ENCODE measurements at regions not wholly inside any gene's neighbourhood (a gene's known extent, or its start where the extent isn't known, plus 50 kb on each side); places are given as distances from the start of the nearest gene placed in this dataset.
"Not testable (repeated sequence)": the region's sequence is repeated elsewhere in the genome, so short reads cannot be mapped to it uniquely, and the experiment has no call there.

DNA sequence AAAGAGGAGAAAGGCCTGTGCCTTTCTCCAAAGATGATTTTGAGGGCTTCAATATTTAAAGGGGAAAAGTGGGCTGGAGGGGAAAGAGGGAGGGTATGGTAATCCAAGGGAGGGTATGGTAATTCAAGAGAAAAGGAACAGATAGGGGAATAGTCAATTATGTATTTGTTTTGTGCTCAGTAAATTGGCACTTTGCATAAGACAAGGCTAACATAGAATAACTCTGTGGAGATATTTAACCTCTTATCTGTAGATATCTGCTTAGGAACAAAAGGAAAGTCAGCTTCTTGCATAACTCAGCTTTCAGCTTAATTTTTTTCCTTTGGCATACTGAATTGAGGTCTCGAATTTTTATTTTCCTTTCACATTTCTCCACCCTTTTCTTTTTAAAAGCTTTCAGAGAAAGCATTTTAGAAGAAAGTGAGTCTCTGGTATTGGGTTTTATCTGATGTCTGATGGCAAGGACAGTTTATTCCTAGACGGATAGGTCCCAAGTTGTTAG, 119.9 kb upstream of the F3 start:
- no peaks in the 10 kb centered on the region for H3K36me3 ChIP-seq (ENCODE audit: control insufficient read depth in 1 of 2, insufficient read depth in 2 of 2, low read length in 2 of 2)
- H3K4me3 ChIP-seq (ENCODE audit: low read depth in 1 of 2, low read length in 2 of 2): no peak overlapping the region
- H3K9me3 ChIP-seq (ENCODE audit: control insufficient read depth in 1 of 2, low read length in 2 of 2): no peaks in the 10 kb centered on the region
- no peaks in the 10 kb centered on the region for H3K27me3 ChIP-seq (ENCODE audit: control insufficient read depth in 1 of 2, insufficient read depth in 2 of 2, low read length in 2 of 2)
- H3K27ac ChIP-seq (ENCODE audit: low read depth, low read length): no peak overlapping the region
- H3K4me1 ChIP-seq (ENCODE audit: control insufficient read depth in 1 of 2, insufficient read depth in 2 of 2, low read length in 2 of 2): peaks cover 6 to 18% of the 10 kb centered on the region in 2 donors
- H3K9ac ChIP-seq (ENCODE audit: low read depth in 1 of 2, low read length in 2 of 2): no peak overlapping the region

DNA sequence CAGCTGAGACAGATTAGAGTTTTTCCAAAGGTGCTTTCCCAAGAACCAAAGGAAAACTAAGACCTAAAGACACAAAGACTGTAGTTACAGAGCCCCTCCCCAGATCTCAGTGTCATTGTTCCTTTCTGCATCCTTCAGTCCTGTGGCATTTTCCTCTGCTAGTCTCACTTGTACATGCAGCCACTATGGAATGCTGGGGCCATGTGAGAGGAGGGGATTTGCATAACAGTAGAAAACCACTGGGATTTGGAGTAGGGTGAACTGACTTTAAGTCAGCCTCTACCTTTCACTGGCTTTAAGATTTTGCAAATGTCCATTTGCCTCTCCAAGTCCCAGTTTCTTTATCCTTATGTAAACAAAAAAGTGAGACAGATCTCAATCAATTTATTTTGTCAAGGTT, 119.4 kb upstream of the F3 start:
- Histone ChIP-seq H3K4me1 (ENCODE audit: control insufficient read depth in 1 of 2, insufficient read depth in 2 of 2, low read length in 2 of 2) (peaks cover 6 to 18% of the 10 kb centered on the region in 2 donors), H3K36me3 (ENCODE audit: control insufficient read depth in 1 of 2, insufficient read depth in 2 of 2, low read length in 2 of 2) (no peaks in the 10 kb centered on the region), H3K27me3 (ENCODE audit: control insufficient read depth in 1 of 2, insufficient read depth in 2 of 2, low read length in 2 of 2) (no peaks in the 10 kb centered on the region), H3K4me3 (ENCODE audit: low read depth in 1 of 2, low read length in 2 of 2) (no peak overlapping the region), H3K27ac (ENCODE audit: low read depth, low read length) (no peak overlapping the region), H3K9me3 (ENCODE audit: control insufficient read depth in 1 of 2, low read length in 2 of 2) (no peaks in the 10 kb centered on the region), H3K9ac (ENCODE audit: low read depth in 1 of 2, low read length in 2 of 2) (no peak overlapping the region)

DNA sequence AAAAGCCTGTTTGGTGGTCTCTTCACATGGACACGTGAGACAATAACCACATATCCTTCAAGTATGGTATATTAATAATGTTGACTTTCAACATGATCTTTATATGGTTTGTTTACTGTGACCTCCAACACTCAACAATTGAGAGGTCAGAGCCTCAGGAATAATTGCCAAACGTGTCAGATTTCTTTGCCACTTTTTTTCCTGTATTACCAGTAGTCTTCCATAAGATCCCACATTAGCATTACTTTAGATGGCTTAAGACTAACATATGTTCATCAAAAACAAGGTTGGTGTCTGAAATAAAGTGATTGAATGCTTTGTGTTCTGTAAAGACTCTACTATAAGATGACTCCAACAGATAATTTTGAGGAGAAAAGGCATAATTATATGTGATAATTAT, 118.7 kb upstream of the F3 start:
- Histone ChIP-seq H3K27me3 (ENCODE audit: control insufficient read depth in 1 of 2, insufficient read depth in 2 of 2, low read length in 2 of 2) (no peaks in the 10 kb centered on the region), H3K4me3 (ENCODE audit: low read depth in 1 of 2, low read length in 2 of 2) (no peak overlapping the region), H3K27ac (ENCODE audit: low read depth, low read length) (no peak overlapping the region), H3K4me1 (ENCODE audit: control insufficient read depth in 1 of 2, insufficient read depth in 2 of 2, low read length in 2 of 2) (peaks cover 6 to 20% of the 10 kb centered on the region in 2 donors), H3K9ac (ENCODE audit: low read depth in 1 of 2, low read length in 2 of 2) (no peak overlapping the region), H3K36me3 (ENCODE audit: control insufficient read depth in 1 of 2, insufficient read depth in 2 of 2, low read length in 2 of 2) (no peaks in the 10 kb centered on the region), H3K9me3 (ENCODE audit: control insufficient read depth in 1 of 2, low read length in 2 of 2) (no peaks in the 10 kb centered on the region)

DNA sequence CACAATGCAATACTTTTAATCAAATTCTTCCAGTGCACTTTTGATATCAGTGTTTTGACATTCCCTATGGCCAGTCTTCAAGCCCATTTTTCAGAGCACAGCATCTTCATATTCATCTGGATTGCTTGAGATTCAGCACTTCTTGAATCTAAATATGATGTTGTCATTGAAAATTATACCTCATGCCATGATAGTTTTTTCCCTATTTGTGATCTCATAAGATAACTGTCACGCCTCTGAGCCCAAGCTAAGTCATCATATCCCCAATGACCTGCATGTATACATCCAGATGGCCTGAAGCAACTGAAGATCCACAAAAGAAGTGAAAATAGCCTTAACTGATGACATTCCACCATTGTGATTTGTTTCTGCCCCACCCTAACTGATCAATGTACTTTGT, 117.6 kb upstream of the F3 start:
- H3K36me3 ChIP-seq (ENCODE audit: control insufficient read depth in 1 of 2, insufficient read depth in 2 of 2, low read length in 2 of 2); H3K27ac ChIP-seq (ENCODE audit: low read depth, low read length); H3K9me3 ChIP-seq (ENCODE audit: control insufficient read depth in 1 of 2, low read length in 2 of 2); H3K27me3 ChIP-seq (ENCODE audit: control insufficient read depth in 1 of 2, insufficient read depth in 2 of 2, low read length in 2 of 2); H3K4me3 ChIP-seq (ENCODE audit: low read depth in 1 of 2, low read length in 2 of 2); H3K9ac ChIP-seq (ENCODE audit: low read depth in 1 of 2, low read length in 2 of 2): not testable (repeated sequence)
- peaks cover 12 to 31% of the 10 kb centered on the region in 2 donors for H3K4me1 ChIP-seq (ENCODE audit: control insufficient read depth in 1 of 2, insufficient read depth in 2 of 2, low read length in 2 of 2)

DNA sequence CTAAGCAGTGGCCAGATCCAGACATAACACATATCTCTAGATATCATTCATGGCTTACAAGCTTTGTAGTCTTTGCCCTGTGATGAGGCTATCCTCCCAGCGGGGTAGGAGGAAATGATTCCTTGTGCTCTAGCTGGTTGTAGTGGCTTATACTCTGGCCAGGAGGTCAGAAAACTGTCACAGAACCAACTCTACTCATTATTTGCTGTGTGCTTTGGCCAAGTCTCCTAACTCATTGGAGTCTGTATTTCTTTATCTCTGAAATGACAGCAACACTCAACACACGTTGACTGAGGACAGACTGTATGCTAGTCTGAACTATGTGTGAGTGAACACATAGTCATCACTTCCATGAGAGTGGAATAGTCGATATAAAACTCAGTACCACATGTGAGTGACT, 116.7 kb upstream of the F3 start:
- no peaks in the 10 kb centered on the region for H3K27me3 ChIP-seq (ENCODE audit: control insufficient read depth in 1 of 2, insufficient read depth in 2 of 2, low read length in 2 of 2)
- H3K4me3 ChIP-seq (ENCODE audit: low read depth in 1 of 2, low read length in 2 of 2): no peak overlapping the region
- H3K27ac ChIP-seq (ENCODE audit: low read depth, low read length): no peak overlapping the region
- H3K9ac ChIP-seq (ENCODE audit: low read depth in 1 of 2, low read length in 2 of 2): no peak overlapping the region
- peaks cover 21 to 41% of the 10 kb centered on the region in 2 donors for H3K4me1 ChIP-seq (ENCODE audit: control insufficient read depth in 1 of 2, insufficient read depth in 2 of 2, low read length in 2 of 2)
- no peaks in the 10 kb centered on the region for H3K36me3 ChIP-seq (ENCODE audit: control insufficient read depth in 1 of 2, insufficient read depth in 2 of 2, low read length in 2 of 2)
- no peaks in the 10 kb centered on the region for H3K9me3 ChIP-seq (ENCODE audit: control insufficient read depth in 1 of 2, low read length in 2 of 2)

DNA sequence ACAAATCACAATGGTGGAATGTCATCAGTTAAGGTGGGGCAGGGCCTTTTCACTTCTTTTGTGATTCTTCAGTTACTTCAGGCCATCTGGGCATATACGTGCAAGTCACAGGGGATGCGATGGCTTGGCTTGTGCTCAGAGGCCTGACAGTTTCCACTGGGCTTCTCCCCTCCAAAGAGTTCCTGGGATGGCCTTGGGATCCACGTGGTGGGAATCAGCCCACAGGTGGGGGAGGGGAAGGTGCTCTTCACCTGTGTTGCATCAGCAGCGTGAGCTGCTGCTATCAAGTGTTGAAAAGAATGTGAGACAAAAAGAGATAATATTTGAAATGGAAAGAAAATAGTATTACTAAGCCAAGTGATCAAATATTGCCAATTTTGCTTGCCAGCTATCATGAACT, 116.2 kb upstream of the F3 start:
- not testable (repeated sequence) for H3K27me3 ChIP-seq (ENCODE audit: control insufficient read depth in 1 of 2, insufficient read depth in 2 of 2, low read length in 2 of 2); H3K36me3 ChIP-seq (ENCODE audit: control insufficient read depth in 1 of 2, insufficient read depth in 2 of 2, low read length in 2 of 2); H3K27ac ChIP-seq (ENCODE audit: low read depth, low read length); H3K4me3 ChIP-seq (ENCODE audit: low read depth in 1 of 2, low read length in 2 of 2); H3K9ac ChIP-seq (ENCODE audit: low read depth in 1 of 2, low read length in 2 of 2); H3K9me3 ChIP-seq (ENCODE audit: control insufficient read depth in 1 of 2, low read length in 2 of 2)
- H3K4me1 ChIP-seq (ENCODE audit: control insufficient read depth in 1 of 2, insufficient read depth in 2 of 2, low read length in 2 of 2): peaks cover 21 to 42% of the 10 kb centered on the region in 2 donors

DNA sequence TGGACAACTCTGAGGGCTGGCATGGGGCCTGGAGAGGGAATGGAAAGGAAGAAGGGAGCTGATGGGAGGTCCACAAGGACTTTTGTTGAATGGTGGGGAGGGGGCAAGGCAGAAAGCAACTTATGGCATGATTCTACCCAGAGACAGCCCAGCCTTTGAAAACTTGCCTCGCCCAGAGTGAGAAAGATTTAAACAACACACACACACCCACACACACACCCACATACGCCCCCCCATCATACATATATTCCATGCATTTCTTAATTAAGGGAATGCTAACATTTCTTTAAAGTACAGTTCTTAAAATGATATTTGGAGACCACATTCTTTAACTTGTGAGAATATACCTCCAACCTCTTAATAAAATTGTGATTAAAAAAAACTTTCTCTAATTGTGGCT, 115.4 kb upstream of the F3 start:
- H3K4me1 ChIP-seq (ENCODE audit: control insufficient read depth in 1 of 2, insufficient read depth in 2 of 2, low read length in 2 of 2): peaks cover 21 to 42% of the 10 kb centered on the region in 2 donors
- H3K9ac ChIP-seq (ENCODE audit: low read depth in 1 of 2, low read length in 2 of 2): no peak overlapping the region
- no peak overlapping the region for H3K27ac ChIP-seq (ENCODE audit: low read depth, low read length)
- H3K36me3 ChIP-seq (ENCODE audit: control insufficient read depth in 1 of 2, insufficient read depth in 2 of 2, low read length in 2 of 2): no peaks in the 10 kb centered on the region
- no peaks in the 10 kb centered on the region for H3K9me3 ChIP-seq (ENCODE audit: control insufficient read depth in 1 of 2, low read length in 2 of 2)
- no peaks in the 10 kb centered on the region for H3K27me3 ChIP-seq (ENCODE audit: control insufficient read depth in 1 of 2, insufficient read depth in 2 of 2, low read length in 2 of 2)
- H3K4me3 ChIP-seq (ENCODE audit: low read depth in 1 of 2, low read length in 2 of 2): no peak overlapping the region

DNA sequence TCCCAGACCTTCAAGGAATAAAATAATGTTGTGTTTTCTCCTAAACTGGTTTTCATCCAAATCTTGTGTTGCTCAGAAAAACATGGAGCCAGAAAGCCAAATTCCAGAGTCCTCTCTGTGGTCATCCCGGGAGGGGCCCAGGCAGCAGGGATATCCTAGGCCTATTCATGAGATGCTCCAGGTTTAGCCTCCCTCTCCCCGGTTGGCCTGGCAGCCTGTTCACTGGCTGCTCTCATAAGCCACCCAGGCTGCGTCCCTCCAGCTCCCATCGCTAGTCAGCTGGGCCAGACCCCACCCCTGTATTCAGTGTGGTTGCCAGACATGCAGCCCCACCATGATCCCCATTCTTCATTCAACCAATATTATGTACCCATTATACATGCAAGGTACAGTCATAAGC, 113.4 kb upstream of the F3 start:
- no peaks in the 10 kb centered on the region for H3K9me3 ChIP-seq (ENCODE audit: control insufficient read depth in 1 of 2, low read length in 2 of 2)
- H3K4me1 ChIP-seq (ENCODE audit: control insufficient read depth in 1 of 2, insufficient read depth in 2 of 2, low read length in 2 of 2): peaks cover 16 to 29% of the 10 kb centered on the region in 2 donors
- H3K9ac ChIP-seq (ENCODE audit: low read depth in 1 of 2, low read length in 2 of 2): no peak overlapping the region
- no peak overlapping the region for H3K27ac ChIP-seq (ENCODE audit: low read depth, low read length)
- H3K4me3 ChIP-seq (ENCODE audit: low read depth in 1 of 2, low read length in 2 of 2): no peak overlapping the region
- no peaks in the 10 kb centered on the region for H3K27me3 ChIP-seq (ENCODE audit: control insufficient read depth in 1 of 2, insufficient read depth in 2 of 2, low read length in 2 of 2)
- no peaks in the 10 kb centered on the region for H3K36me3 ChIP-seq (ENCODE audit: control insufficient read depth in 1 of 2, insufficient read depth in 2 of 2, low read length in 2 of 2)

DNA sequence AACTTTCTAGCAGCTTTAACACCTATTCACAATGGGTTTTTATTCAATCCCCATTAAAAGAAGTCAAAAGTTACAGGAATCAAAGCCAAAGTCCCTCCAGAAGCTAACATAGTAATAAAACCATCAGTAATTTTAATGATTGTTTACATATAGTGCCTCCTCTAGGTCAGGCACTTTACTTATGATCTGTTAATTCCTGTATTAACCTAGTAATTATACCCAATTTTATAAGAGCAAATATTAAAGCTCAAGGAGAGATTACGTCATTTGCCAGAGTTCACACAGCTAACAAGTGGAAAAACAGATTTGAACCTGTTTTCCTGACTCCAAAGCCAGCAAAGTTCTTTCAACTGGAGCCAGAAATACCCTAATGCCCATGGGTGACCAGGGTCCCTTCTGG, 112.9 kb upstream of the F3 start:
- Histone ChIP-seq H3K9ac (ENCODE audit: low read depth in 1 of 2, low read length in 2 of 2) (no peak overlapping the region), H3K9me3 (ENCODE audit: control insufficient read depth in 1 of 2, low read length in 2 of 2) (no peaks in the 10 kb centered on the region), H3K27ac (ENCODE audit: low read depth, low read length) (no peak overlapping the region), H3K4me3 (ENCODE audit: low read depth in 1 of 2, low read length in 2 of 2) (no peak overlapping the region), H3K4me1 (ENCODE audit: control insufficient read depth in 1 of 2, insufficient read depth in 2 of 2, low read length in 2 of 2) (peaks cover 16 to 29% of the 10 kb centered on the region in 2 donors), H3K27me3 (ENCODE audit: control insufficient read depth in 1 of 2, insufficient read depth in 2 of 2, low read length in 2 of 2) (no peaks in the 10 kb centered on the region), H3K36me3 (ENCODE audit: control insufficient read depth in 1 of 2, insufficient read depth in 2 of 2, low read length in 2 of 2) (no peaks in the 10 kb centered on the region)

DNA sequence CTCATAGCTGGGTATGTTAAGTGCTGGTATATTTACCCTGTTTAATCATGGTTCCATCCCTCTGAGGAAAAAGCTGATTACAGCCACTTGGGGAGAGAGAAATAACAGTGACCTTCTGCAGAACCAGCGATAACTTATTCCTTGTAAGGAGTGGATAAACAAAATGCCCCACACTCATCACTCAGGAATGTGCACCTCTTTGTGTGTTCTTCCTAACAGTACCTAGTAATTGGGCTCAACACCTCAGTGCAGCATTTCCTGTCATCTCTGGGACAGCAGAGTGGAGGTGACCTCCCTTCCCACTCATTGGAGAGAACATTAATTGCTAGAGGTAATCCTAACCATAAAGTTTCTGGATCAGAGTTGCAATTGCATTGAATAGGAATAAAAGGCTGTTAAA, 112.5 kb upstream of the F3 start:
- H3K4me3 ChIP-seq (ENCODE audit: low read depth in 1 of 2, low read length in 2 of 2): no peak overlapping the region
- no peaks in the 10 kb centered on the region for H3K27me3 ChIP-seq (ENCODE audit: control insufficient read depth in 1 of 2, insufficient read depth in 2 of 2, low read length in 2 of 2)
- no peaks in the 10 kb centered on the region for H3K9me3 ChIP-seq (ENCODE audit: control insufficient read depth in 1 of 2, low read length in 2 of 2)
- H3K9ac ChIP-seq (ENCODE audit: low read depth in 1 of 2, low read length in 2 of 2): no peak overlapping the region
- H3K36me3 ChIP-seq (ENCODE audit: control insufficient read depth in 1 of 2, insufficient read depth in 2 of 2, low read length in 2 of 2): no peaks in the 10 kb centered on the region
- H3K4me1 ChIP-seq (ENCODE audit: control insufficient read depth in 1 of 2, insufficient read depth in 2 of 2, low read length in 2 of 2): peaks cover 17 to 30% of the 10 kb centered on the region in 2 donors
- no peak overlapping the region for H3K27ac ChIP-seq (ENCODE audit: low read depth, low read length)

DNA sequence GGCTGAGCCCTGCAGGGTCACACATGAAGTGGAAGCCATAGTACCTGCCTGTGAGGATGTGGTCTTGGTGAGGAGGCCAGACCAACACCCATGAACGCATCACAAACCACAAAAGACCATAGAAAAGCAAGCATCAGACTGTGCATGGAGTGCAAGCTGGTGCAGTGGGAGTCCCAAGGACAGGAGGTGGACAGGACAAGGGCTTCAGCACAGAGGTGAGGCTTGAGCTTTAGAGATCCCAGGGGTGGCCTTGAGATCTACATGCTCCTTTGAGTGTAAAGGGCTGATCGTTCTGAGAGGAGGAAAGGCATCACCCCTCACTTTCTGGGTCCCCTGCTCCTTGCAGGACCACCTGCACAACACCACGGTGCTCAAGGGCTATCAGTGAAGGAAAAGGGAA, 111.9 kb upstream of the F3 start:
- H3K9me3 ChIP-seq (ENCODE audit: control insufficient read depth in 1 of 2, low read length in 2 of 2): no peaks in the 10 kb centered on the region
- no peaks in the 10 kb centered on the region for H3K27me3 ChIP-seq (ENCODE audit: control insufficient read depth in 1 of 2, insufficient read depth in 2 of 2, low read length in 2 of 2)
- H3K36me3 ChIP-seq (ENCODE audit: control insufficient read depth in 1 of 2, insufficient read depth in 2 of 2, low read length in 2 of 2): no peaks in the 10 kb centered on the region
- H3K4me3 ChIP-seq (ENCODE audit: low read depth in 1 of 2, low read length in 2 of 2): no peak overlapping the region
- peak overlapping the region; percentile 37 for H3K27ac ChIP-seq (ENCODE audit: low read depth, low read length)
- no peak overlapping the region for H3K9ac ChIP-seq (ENCODE audit: low read depth in 1 of 2, low read length in 2 of 2)
- H3K4me1 ChIP-seq (ENCODE audit: control insufficient read depth in 1 of 2, insufficient read depth in 2 of 2, low read length in 2 of 2): peaks cover 21 to 36% of the 10 kb centered on the region in 2 donors

Data from duodenal mucosa (tissue), 2 donors.